ENCODE measurements at regions not wholly inside any gene's neighbourhood (a gene's known extent, or its start where the extent isn't known, plus 50 kb on each side); places are given as distances from the start of the nearest gene placed in this dataset.
A peak's percentile ranks its signal among the peaks of the same experiment; 100 is the strongest.

- ATAC-seq: no peak
- no peak overlapping the region for H3K4me3 ChIP-seq
- no peaks in the 10 kb centered on the region for H3K36me3 ChIP-seq
- no peaks in the 10 kb centered on the region for H3K27me3 ChIP-seq
- no peaks in the 10 kb centered on the region for H3K9me3 ChIP-seq
- H3K27ac ChIP-seq: no peak overlapping the region
- WGBS, 2 donors (ENCODE audit: low coverage in 1 of 2): 61 to 80% methylated on average over 5 to 6 of the region's 6 CpGs
- TF ChIP-seq EP300 (IDR thresholded peaks at IDR 0.05) (no peak), POLR2AphosphoS5 (IDR thresholded peaks at IDR 0.05) (no peak), POLR2A (IDR thresholded peaks at IDR 0.05) (no peak)
- H3K4me1 ChIP-seq: peaks cover 0 to 5% (median 1%) of the 10 kb centered on the region in 3 donors
Observed at GRCh38 chr5:54610197-54610944, 92.8 kb downstream of the SNX18 start.

GRCh38 chr5:54608423-54609085 lies 91.0 kb downstream of the SNX18 start:
- H3K27ac ChIP-seq: no peak overlapping the region
- no peaks in the 10 kb centered on the region for H3K36me3 ChIP-seq
- TF ChIP-seq POLR2A (IDR thresholded peaks at IDR 0.05) (no peak), CTCF (IDR thresholded peaks at IDR 0.05) (no peak), POLR2AphosphoS5 (IDR thresholded peaks at IDR 0.05) (no peak), EP300 (IDR thresholded peaks at IDR 0.05) (no peak)
- no peaks in the 10 kb centered on the region for H3K4me1 ChIP-seq
- ATAC-seq: no peak
- H3K9me3 ChIP-seq: no peaks in the 10 kb centered on the region
- 68 to 85% methylated on average over 2 to 3 of the region's 3 CpGs for WGBS, 2 donors (ENCODE audit: low coverage in 1 of 2)
- no peak overlapping the region for H3K4me3 ChIP-seq
- no peaks in the 10 kb centered on the region for H3K27me3 ChIP-seq

- H3K4me1 ChIP-seq: no peaks in the 10 kb centered on the region
- 84 to 92% methylated on average over 2 to 3 of the region's 3 CpGs for WGBS, 2 donors (ENCODE audit: low coverage in 1 of 2)
- no peak overlapping the region for H3K4me3 ChIP-seq
- TF ChIP-seq POLR2AphosphoS5 (IDR thresholded peaks at IDR 0.05): no peak
- TF ChIP-seq POLR2A (IDR thresholded peaks at IDR 0.05): no peak
- no peak for TF ChIP-seq EP300 (IDR thresholded peaks at IDR 0.05)
- no peak for TF ChIP-seq CTCF (IDR thresholded peaks at IDR 0.05)
- H3K36me3 ChIP-seq: no peaks in the 10 kb centered on the region
- H3K9me3 ChIP-seq: no peaks in the 10 kb centered on the region
- H3K27ac ChIP-seq: no peak overlapping the region
- no peaks in the 10 kb centered on the region for H3K27me3 ChIP-seq
- no peak for ATAC-seq
Observed at GRCh38 chr5:54607006-54607405, 89.4 kb downstream of the SNX18 start.

GRCh38 chr5:54603372-54603771 lies 85.8 kb downstream of the SNX18 start:
- Histone ChIP-seq H3K9me3 (no peaks in the 10 kb centered on the region), H3K27ac (peak overlapping the region in 2 of 4 donors; percentile 19 to 49), H3K36me3 (no peaks in the 10 kb centered on the region), H3K27me3 (no peaks in the 10 kb centered on the region), H3K4me1 (no peaks in the 10 kb centered on the region), H3K4me3 (no peak overlapping the region)
- ATAC-seq: no peak
- WGBS, 2 donors (ENCODE audit: low coverage in 1 of 2): 13 to 29% methylated on average over 1 of the region's 1 CpG
- peak; percentile 48 for TF ChIP-seq POLR2AphosphoS5 (IDR thresholded peaks at IDR 0.05)
- TF ChIP-seq EP300 (IDR thresholded peaks at IDR 0.05): no peak

GRCh38 chr5:54602475-54602874 lies 84.9 kb downstream of the SNX18 start:
- Histone ChIP-seq H3K27ac (peak overlapping the region in 2 of 4 donors; percentile 45 to 49), H3K9me3 (peaks cover 0 to 7% (median 0%) of the 10 kb centered on the region in 3 donors), H3K4me3 (no peak overlapping the region), H3K4me1 (no peaks in the 10 kb centered on the region), H3K27me3 (no peaks in the 10 kb centered on the region), H3K36me3 (no peaks in the 10 kb centered on the region)
- 82 to 88% methylated on average over 7 of the region's 7 CpGs for WGBS, 2 donors (ENCODE audit: low coverage in 1 of 2)
- TF ChIP-seq EP300 (IDR thresholded peaks at IDR 0.05) (no peak), POLR2A (IDR thresholded peaks at IDR 0.05) (no peak), CTCF (IDR thresholded peaks at IDR 0.05) (no peak), POLR2AphosphoS5 (IDR thresholded peaks at IDR 0.05) (no peak)
- no peak for ATAC-seq
